ENCODE measurements at regions not wholly inside any gene's neighbourhood (a gene's known extent, or its start where the extent isn't known, plus 50 kb on each side); places are given as distances from the start of the nearest gene placed in this dataset.

GRCh38 chr10:78374331-78375028 is 340.8 kb downstream of the RPS24 start:
- no peak for DNase-seq (ENCODE audit: low read depth)
- TF ChIP-seq, protein P1, sequence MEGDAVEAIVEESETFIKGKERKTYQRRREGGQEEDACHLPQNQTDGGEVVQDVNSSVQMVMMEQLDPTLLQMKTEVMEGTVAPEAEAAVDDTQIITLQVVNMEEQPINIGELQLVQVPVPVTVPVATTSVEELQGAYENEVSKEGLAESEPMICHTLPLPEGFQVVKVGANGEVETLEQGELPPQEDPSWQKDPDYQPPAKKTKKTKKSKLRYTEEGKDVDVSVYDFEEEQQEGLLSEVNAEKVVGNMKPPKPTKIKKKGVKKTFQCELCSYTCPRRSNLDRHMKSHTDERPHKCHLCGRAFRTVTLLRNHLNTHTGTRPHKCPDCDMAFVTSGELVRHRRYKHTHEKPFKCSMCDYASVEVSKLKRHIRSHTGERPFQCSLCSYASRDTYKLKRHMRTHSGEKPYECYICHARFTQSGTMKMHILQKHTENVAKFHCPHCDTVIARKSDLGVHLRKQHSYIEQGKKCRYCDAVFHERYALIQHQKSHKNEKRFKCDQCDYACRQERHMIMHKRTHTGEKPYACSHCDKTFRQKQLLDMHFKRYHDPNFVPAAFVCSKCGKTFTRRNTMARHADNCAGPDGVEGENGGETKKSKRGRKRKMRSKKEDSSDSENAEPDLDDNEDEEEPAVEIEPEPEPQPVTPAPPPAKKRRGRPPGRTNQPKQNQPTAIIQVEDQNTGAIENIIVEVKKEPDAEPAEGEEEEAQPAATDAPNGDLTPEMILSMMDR (IDR thresholded peaks at IDR 0.05; ENCODE audit: low read depth, low read length, missing control alignments) = no peak
- in situ Hi-C loops (cut with HindIII; ENCODE audit: low sequenced_read_pairs) = no loop called here
- no peak overlapping the region for H3K4me3 ChIP-seq (ENCODE audit: low read depth, low read length)

DNA sequence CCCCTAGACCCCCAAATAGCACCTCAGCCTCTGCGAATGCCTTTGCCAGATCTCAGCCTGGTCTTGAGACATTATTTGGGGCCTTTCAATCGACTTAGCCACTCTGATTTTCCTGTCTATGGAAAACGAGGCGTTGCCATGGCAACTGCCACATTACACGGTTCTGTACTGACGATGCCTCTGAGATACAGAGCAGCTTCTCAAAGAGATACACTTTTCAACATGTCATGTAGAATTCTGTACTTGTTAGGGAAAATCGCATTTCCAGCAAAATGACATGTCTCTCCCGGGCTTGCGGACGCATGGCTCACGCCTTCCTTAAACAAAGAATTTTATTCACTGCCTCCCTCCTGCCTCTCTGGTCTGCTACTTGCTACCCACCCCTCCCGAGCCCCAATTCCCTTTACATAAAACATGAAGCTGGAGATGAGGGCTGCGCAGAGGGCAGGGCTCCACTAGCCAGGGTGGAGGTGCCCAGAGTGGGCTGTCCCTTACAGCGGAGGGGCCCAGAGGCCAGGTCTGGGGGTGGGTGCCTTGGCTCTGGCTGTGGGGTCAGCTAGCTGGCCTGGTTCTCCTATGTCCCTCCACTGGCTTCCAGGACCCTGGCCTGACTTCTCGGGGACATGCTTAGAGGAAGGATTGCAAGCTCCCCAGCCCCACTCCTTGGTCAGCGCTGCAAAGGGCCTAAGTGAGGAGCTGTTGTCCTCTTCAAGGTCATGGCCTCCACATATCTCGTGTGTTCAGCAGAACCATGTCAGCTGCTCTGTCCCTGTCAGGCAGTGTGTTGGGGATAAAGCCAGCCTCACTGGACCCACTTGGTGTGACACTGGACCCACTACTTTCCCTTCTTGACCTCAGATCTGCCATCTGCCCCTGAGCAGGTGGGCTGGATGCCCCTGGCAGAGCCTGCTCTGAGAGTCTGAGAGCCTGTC is 342.5 kb downstream of the RPS24 start:
- TF ChIP-seq, protein P1 (IDR thresholded peaks at IDR 0.05; ENCODE audit: low read depth, low read length, missing control alignments) = no peak
- DNase-seq (ENCODE audit: low read depth) = no peak
- H3K4me3 ChIP-seq (ENCODE audit: low read depth, low read length) = no peak overlapping the region
- in situ Hi-C loops (cut with HindIII; ENCODE audit: low sequenced_read_pairs) = no loop called here

DNA sequence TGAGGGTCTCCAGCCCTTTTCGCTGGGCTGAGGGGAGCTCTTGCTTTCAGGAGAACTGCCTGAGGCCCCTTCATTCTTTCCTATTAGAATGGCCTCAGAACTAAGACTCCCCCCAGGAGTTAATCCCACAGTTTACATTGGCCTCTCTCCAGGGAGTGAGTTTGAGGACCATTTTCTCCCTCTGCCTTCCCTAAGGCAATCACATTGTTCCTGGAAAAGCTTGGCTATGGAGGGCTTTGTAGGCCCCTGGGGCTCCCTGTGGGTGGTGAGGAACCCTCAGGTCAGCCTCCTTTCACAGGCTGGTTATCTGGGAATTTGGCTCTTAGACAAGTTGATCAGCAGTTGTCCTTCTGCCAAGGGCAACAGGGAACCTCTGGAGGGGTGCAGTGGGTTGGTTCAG is 343.7 kb downstream of the RPS24 start:
- TF ChIP-seq, protein P1 (IDR thresholded peaks at IDR 0.05; ENCODE audit: low read depth, low read length, missing control alignments) = no peak
- H3K4me3 ChIP-seq (ENCODE audit: low read depth, low read length) = no peak overlapping the region
- DNase-seq (ENCODE audit: low read depth) = peak; percentile 31
- in situ Hi-C loops (cut with HindIII; ENCODE audit: low sequenced_read_pairs) = no loop called here

GRCh38 chr10:78378192-78378591 is 344.5 kb downstream of the RPS24 start:
- in situ Hi-C loops (cut with HindIII; ENCODE audit: low sequenced_read_pairs) = no loop called here
- no peak overlapping the region for H3K4me3 ChIP-seq (ENCODE audit: low read depth, low read length)
- DNase-seq (ENCODE audit: low read depth) = no peak
- TF ChIP-seq, protein P1 (IDR thresholded peaks at IDR 0.05; ENCODE audit: low read depth, low read length, missing control alignments) = no peak

DNA sequence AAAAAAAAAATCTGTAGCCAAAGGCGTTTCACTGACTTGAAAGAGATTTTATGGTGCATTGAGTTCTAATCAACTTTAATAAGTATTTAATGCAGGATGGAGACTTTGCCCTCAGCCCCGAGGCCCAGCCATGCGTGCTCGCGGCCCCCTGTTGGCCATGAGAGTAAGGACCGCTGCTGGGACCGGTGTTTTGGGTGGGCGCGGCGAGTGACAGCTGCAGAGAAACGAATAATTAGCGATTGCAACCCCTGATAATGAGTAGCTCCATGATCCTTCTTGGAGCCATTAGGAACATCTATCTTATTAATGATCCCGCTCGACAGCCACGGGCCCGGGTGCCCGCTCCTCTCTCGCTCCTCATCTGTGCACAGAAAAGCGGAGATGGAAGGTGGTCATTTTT is 347.4 kb downstream of the RPS24 start:
- in situ Hi-C loops (cut with HindIII; ENCODE audit: low sequenced_read_pairs) = no loop called here
- no peak overlapping the region for H3K4me3 ChIP-seq (ENCODE audit: low read depth, low read length)
- TF ChIP-seq, protein P1 (IDR thresholded peaks at IDR 0.05; ENCODE audit: low read depth, low read length, missing control alignments) = peak; percentile 45
- no peak for DNase-seq (ENCODE audit: low read depth)

GRCh38 chr10:78382047-78382446 is 348.4 kb downstream of the RPS24 start:
- TF ChIP-seq, protein P1 (IDR thresholded peaks at IDR 0.05; ENCODE audit: low read depth, low read length, missing control alignments) = no peak
- in situ Hi-C loops (cut with HindIII; ENCODE audit: low sequenced_read_pairs) = no loop called here
- no peak overlapping the region for H3K4me3 ChIP-seq (ENCODE audit: low read depth, low read length)
- DNase-seq (ENCODE audit: low read depth) = no peak
